HL-60 (cell line): ENCODE measurements at regions not wholly inside any gene's neighbourhood (a gene's known extent, or its start where the extent isn't known, plus 50 kb on each side); places are given as distances from the start of the nearest gene placed in this dataset.

Source experiments
- DNase-seq, 2 experiments: peaks; one replicate each; pipeline ENCODE4 v3.0.0-alpha.2; 2010 to 2020; ENCODE audit warnings: low read depth in 1 of 2, low spot score in 1 of 2
- H3K27ac ChIP-seq: fragments of 250-450 bp; sonication (Bioruptor Pico); replicated peaks from 2 replicates; pipeline ENCODE4 v1.5.1; 2020; ENCODE audit warnings: mild to moderate bottlenecking, moderate library complexity
- H3K27me3 ChIP-seq: fragments of 250-450 bp; sonication (Bioruptor Pico); 2 replicates; pipeline ENCODE4 v1.5.1; 2021; ENCODE audit warnings: mild to moderate bottlenecking, moderate library complexity; ENCODE audit not compliant: insufficient read depth, poor library complexity, severe bottlenecking
- H3K4me3 ChIP-seq: replicated peaks from 2 replicates; pipeline ENCODE4 v1.5.1; 2011; ENCODE audit warnings: mild to moderate bottlenecking, control low read depth, low read length; ENCODE audit not compliant: insufficient read depth
- GABPA ChIP-seq: IDR thresholded peaks from 2 replicates; pipeline ENCODE4 v1.6.1; 2012; ENCODE audit warnings: low read depth
- POLR2AphosphoS5 ChIP-seq: IDR thresholded peaks from 2 replicates; pipeline ENCODE4 v1.6.1; 2012; ENCODE audit warnings: low read depth
- SPI1 ChIP-seq: IDR thresholded peaks from 2 replicates; pipeline ENCODE4 v1.6.1; 2012; ENCODE audit warnings: low read depth, mild to moderate bottlenecking, borderline replicate concordance
- TF ChIP-seq, protein P1 (sequence below): IDR thresholded peaks from one replicate; pipeline ENCODE4 v1.5.1; 2011; ENCODE audit warnings: low read length, control low read depth, inconsistent platforms; ENCODE audit not compliant: insufficient read depth
- TF ChIP-seq, protein P2 (sequence below): IDR thresholded peaks from 2 replicates; pipeline ENCODE4 v1.6.1; 2012; ENCODE audit warnings: low read depth; ENCODE audit not compliant: insufficient replicate concordance

DNA sequence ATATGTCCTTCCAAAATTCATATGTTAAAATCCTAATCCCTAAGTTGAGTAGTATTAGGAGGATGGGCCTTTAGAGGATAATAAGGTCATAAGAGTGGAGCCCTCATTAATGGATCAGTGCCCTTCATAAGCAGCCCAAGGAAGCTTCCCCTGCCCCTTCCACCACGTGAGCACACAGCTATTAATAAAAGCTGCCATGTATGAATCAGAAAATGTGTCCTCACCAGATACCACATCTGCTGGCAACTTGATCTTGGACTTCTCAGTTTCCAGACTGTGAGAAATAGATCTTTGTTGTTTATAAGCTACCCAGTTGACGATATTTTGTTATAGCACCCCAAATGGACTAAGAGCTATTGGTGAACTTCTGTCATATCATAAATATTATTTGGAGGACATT lies 207.7 kb upstream of the HDDC2 start:
- no peak overlapping the region for H3K27ac ChIP-seq
- DNase-seq: no peak
- TF ChIP-seq POLR2AphosphoS5 (no peak), GABPA (no peak), SPI1 (no peak)
- TF ChIP-seq, protein P1, sequence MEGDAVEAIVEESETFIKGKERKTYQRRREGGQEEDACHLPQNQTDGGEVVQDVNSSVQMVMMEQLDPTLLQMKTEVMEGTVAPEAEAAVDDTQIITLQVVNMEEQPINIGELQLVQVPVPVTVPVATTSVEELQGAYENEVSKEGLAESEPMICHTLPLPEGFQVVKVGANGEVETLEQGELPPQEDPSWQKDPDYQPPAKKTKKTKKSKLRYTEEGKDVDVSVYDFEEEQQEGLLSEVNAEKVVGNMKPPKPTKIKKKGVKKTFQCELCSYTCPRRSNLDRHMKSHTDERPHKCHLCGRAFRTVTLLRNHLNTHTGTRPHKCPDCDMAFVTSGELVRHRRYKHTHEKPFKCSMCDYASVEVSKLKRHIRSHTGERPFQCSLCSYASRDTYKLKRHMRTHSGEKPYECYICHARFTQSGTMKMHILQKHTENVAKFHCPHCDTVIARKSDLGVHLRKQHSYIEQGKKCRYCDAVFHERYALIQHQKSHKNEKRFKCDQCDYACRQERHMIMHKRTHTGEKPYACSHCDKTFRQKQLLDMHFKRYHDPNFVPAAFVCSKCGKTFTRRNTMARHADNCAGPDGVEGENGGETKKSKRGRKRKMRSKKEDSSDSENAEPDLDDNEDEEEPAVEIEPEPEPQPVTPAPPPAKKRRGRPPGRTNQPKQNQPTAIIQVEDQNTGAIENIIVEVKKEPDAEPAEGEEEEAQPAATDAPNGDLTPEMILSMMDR: no peak
- TF ChIP-seq, protein P2, sequence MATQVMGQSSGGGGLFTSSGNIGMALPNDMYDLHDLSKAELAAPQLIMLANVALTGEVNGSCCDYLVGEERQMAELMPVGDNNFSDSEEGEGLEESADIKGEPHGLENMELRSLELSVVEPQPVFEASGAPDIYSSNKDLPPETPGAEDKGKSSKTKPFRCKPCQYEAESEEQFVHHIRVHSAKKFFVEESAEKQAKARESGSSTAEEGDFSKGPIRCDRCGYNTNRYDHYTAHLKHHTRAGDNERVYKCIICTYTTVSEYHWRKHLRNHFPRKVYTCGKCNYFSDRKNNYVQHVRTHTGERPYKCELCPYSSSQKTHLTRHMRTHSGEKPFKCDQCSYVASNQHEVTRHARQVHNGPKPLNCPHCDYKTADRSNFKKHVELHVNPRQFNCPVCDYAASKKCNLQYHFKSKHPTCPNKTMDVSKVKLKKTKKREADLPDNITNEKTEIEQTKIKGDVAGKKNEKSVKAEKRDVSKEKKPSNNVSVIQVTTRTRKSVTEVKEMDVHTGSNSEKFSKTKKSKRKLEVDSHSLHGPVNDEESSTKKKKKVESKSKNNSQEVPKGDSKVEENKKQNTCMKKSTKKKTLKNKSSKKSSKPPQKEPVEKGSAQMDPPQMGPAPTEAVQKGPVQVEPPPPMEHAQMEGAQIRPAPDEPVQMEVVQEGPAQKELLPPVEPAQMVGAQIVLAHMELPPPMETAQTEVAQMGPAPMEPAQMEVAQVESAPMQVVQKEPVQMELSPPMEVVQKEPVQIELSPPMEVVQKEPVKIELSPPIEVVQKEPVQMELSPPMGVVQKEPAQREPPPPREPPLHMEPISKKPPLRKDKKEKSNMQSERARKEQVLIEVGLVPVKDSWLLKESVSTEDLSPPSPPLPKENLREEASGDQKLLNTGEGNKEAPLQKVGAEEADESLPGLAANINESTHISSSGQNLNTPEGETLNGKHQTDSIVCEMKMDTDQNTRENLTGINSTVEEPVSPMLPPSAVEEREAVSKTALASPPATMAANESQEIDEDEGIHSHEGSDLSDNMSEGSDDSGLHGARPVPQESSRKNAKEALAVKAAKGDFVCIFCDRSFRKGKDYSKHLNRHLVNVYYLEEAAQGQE: no peak
- H3K4me3 ChIP-seq: no peak overlapping the region
- no peaks in the 10 kb centered on the region for H3K27me3 ChIP-seq

DNA sequence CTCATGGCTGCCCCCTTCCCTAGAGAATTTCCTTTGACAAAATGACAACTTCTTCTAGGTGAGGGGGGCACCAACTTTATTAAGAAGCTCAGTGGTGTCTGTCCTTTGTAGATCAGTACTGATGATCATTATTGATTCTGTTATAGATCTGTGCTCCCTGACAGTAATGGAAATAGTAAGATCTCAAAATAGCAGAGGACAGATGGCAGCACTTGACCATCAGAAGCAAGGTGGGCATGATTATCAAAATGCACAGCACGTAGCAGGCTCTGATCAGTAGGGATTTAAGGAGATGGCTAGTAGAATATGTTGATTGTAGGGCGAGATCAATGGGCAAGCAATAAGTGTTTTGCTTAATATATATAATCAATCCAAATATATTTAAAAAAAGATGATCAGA lies 208.6 kb upstream of the HDDC2 start:
- H3K27ac ChIP-seq: no peak overlapping the region
- no peak for TF ChIP-seq SPI1
- TF ChIP-seq, protein P1: no peak
- no peak for TF ChIP-seq POLR2AphosphoS5
- TF ChIP-seq, protein P2: no peak
- TF ChIP-seq GABPA: no peak
- no peaks in the 10 kb centered on the region for H3K27me3 ChIP-seq
- no peak for DNase-seq
- no peak overlapping the region for H3K4me3 ChIP-seq

DNA sequence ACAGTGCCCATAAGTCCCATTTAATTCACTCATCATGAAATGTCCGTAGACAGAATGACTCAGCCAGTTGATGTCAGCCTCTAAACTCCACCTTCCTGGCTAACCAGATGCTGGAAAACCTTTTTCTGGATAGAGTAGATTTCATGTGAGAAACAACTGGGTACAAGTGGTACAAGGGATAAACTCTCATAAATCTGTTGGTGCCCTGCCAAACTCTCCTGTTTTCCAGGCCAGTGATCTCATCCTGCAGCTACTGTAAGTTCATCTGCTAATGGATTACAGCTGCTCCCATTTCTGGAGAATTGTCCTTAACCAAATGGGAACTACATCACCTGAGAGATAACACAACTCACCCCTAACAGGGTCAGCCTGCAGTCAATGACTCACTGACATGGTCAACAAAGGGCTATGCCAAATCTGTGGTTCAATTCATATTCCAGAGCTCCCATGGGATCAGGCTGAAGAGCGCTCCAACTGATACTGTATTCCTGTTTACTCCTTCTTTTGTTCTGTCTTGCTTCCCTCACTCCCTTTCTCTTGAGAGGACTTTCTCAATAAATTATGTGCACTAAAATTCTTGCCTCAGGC lies 210.1 kb upstream of the HDDC2 start:
- Histone ChIP-seq H3K27me3 (no peaks in the 10 kb centered on the region), H3K4me3 (no peak overlapping the region), H3K27ac (no peak overlapping the region)
- TF ChIP-seq SPI1 (no peak), POLR2AphosphoS5 (no peak), GABPA (no peak)
- TF ChIP-seq, protein P1: no peak
- TF ChIP-seq, protein P2: no peak
- no peak for DNase-seq
